Renal cortical epithelial cell (primary cell): ENCODE measurements at regions not wholly inside any gene's neighbourhood (a gene's known extent, or its start where the extent isn't known, plus 50 kb on each side); places are given as distances from the start of the nearest gene placed in this dataset.
A peak's percentile ranks its signal among the peaks of the same experiment; 100 is the strongest.

ENCODE experiments used
- DNase-seq: peaks from one replicate; pipeline ENCODE4 v3.0.0-alpha.2; 2011; ENCODE audit warnings: low read depth

DNA sequence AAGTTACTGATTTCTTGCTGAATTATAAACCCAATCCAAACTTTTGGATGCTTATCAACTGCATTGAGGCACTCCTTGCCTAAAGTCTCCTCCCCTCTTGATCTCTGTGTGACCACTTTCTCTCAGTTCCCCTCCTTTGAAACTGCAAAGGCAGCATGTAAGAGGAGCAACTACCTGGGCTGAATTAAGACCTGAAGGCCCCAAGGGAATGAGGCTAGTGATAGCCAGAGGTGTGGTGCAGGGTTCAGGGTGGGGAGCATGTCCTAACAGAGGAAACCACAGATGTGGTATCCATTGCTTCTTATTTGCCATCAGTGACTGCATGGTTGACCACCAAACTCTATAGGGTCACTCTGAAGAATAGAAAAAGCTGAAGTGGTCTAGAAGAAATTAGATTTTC, 557.9 kb downstream of the TNS1 start:
- no peak for DNase-seq

DNA sequence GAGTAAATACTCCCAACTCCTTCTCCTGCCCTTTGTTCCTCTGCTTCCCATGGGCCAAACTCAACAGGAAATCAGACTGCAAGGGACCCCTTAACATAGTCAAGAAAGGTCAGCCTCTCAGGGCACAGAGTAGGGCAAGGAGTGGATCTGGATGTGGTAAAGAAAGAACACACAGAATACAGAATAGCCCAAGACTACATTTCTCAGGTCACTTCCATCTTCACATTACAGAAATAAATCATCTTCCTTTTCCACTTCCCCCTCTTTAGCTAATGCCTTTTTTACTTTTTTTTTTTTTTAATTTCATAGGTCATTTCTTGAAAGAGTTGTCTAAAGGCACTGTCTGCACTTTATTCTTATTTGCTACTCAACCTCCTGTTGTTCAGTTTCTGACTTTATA, 558.3 kb downstream of the TNS1 start:
- no peak for DNase-seq

DNA sequence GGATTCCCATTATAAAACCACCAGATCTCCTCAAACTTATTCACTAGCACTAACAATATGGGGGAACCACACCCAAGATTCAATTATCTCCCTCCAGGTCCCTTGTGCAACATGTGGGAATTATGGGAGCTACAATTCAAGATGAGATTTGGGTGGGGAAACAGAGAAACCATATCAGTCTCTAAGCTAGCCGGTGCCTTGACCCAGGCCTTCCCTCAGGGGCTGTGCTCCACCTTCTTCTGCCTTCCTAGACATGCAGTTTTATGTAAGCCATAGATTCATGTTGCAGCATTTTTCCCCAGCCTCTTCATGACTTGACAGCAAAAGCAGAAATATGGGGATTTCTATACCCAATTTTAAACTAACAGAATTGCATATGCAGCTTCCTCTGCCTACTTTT, 559.2 kb downstream of the TNS1 start:
- DNase-seq, result no peak

DNA sequence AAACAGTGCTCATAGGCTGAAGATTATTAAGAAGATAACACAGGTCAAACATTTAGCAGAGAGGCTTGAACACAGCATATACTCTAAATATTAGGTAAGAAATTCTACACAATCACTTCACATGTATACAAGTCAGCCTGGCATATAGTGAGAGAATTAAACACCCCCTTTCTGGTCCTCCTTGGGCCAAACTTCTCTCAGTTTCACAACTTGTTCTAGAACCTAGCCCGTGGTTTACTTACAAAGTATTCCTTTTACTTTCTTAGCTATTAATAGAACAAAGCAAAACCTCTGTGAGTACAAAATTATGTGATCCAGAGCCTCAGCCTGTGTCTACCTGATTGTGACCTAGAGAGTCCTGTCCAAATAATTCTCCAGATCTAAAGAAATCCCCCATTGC, 562.8 kb downstream of the TNS1 start:
- peak; percentile 33 for DNase-seq

DNA sequence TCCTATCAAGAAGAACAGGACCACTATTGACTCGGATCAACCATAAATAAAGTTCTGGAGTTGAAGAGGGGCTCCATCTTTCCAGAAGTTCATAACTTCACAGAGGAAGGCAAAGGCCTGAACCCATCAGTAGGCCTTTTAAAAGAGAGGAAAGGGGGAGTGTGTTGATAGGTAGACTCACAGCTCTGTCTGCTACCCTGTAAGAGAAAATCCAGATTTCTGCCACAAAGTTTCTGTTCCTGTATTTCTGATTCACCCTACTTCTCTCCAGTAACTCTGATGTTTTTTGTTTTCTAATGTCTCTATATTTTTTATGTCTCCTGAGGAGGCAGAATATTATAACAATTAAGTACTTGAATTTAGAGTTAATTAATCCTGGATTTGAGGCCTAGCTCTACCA, 564.0 kb downstream of the TNS1 start:
- DNase-seq, result no peak

DNA sequence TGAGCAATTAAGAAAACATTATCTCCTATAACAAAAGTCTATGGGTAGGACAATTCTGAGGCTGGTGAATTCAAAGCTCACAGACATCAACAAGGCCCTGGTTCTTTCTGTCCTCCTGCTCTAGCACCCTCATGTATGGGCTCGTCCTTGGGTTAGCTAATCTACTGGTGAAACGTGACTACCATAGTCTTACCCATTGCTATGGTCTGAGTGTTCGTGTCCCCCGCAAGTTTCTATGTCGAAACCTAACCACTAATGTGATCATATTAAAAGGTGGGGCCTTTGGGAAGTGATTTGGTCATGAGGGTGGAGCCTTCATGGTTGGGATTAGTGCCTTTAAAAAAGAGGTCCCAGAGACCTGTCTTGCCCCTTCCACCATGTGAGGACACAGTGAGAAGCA, 564.7 kb downstream of the TNS1 start:
- DNase-seq, result no peak

DNA sequence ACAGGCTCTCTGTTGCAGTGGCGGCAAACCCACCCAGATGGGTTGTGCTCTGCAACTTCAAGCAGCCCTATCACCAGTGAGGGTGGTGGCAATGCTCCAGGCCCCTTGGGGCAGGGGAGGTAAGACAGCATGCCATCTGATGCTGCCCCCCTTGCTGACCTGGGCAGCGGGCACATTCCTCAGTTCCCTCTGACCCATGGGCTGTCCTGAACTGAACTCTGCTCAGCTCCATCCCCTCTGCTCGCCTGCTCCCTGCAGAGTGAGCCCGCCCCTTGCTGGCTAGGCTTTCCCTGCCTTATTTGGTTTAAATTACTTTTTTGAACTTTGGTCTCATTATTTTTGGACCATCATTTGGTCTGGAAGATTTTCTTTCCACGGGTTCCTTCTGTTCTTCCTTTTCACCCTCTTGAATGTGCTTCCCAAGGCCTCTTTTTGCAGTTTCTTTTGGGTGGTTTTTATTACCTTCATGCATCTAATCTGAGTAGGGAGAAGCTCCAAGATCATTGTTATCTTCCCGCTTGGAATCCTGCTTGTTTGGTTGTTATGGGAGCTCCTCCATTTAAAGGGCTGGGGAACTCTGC, 565.4 kb downstream of the TNS1 start:
- DNase-seq, result no peak

DNA sequence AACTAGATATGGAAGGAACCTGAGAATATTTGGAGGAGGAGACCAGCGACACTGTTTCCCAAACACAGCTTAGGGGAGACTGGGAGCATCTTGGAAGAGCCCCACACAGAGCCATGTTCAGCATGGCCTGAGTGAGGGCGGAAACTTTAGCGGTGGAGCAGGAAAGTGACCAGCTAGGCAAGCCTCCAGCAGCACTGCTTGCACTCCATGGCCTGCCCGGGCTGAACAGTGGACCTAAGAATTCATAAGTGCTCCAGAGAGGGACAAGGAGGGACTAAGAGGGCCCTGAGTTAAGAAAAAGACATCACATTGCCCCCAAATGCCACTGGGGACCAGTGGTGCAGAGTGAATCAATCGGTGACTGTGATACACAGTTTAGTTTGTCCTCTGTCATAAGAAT, 566.4 kb downstream of the TNS1 start:
- DNase-seq, result no peak

DNA sequence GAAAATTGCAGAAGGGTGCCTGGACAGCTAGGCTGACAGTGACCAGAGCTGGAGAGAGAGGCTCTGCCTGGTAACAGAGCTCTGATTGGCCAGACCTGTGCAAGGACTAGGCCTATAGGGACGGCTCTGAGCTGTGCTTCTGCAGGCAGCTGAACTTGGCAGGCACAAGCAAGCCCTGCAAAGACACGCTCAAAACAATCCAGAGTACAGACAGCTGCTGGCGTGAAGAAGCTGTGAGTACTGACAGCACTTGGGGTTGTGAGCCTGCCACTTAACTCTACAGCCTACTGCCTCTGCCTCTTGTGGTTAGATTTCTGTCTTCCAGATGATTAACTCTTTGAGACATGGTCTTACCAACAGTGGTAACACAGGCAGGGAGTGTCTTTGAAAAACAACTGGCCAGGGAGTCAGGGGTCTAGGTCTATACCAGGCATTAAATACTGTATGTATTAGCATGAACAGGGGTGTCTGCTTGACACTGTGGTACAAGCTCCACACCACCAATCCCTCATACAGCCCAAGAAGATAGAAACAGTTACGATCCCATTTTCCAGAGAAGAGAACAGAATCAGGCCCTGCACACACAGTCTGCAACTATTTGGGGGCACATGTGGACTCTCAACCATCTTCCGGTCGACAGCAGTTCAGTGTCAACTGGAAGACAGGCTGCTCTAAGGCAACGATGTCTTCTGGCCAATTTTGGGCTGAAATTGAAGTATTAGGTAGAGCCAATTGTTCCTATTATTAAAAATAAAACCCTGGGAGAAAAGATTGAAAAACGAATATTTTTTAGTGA, 568.4 kb downstream of the TNS1 start:
- DNase-seq, result peak; percentile 95

DNA sequence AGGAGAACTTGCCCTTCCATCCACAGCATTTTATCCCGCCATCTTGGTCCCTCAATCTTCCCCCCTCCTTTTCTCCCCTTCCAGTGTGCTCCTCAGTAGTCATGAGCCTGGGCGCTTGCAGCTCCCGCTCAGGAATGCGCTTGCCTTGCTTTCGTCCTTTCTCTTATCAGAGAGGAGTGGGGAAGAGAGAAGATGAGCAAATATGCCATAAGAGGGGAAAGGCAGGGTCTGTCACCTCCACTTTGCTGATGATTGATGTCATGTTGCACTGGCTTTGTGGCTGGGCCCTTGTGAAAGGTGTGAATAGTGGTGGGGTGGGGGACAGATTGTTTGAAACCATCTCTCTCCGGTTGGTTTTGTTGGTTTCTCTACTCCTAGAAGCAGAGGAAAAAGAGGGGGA, 569.3 kb downstream of the TNS1 start:
- DNase-seq, result no peak

DNA sequence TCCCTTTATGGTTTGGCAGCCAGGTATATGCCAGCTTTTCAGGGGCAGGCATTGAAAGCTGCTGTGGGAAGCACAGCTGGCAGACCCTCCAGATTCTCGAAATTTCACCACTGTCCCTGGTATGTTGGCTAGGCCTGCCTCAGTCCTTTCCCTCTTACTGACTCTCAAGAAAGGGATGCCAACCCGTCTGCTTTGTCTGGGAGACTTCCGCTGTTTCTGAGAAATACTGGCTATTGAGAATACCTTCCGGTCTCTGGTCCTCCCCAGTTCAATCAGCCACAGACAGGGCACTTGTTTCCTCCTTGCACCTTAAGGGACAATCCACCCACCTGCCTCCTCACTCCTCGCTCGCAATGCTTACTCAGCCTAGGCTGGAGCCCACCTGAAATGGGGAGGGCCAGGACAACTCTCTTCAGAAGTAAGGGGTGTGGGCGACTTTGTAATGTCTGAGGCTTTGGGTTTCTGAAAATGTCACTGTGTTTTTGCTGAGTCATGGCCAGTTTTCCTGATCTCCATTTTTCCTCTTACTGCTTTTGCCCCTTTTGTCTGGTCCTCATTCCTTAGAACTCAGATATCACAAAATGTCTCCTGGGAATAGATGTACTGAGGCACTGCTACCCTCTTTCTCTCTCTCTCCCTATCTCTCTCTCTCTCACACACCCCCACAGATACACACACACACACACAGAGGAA, 571.1 kb downstream of the TNS1 start:
- no peak for DNase-seq

DNA sequence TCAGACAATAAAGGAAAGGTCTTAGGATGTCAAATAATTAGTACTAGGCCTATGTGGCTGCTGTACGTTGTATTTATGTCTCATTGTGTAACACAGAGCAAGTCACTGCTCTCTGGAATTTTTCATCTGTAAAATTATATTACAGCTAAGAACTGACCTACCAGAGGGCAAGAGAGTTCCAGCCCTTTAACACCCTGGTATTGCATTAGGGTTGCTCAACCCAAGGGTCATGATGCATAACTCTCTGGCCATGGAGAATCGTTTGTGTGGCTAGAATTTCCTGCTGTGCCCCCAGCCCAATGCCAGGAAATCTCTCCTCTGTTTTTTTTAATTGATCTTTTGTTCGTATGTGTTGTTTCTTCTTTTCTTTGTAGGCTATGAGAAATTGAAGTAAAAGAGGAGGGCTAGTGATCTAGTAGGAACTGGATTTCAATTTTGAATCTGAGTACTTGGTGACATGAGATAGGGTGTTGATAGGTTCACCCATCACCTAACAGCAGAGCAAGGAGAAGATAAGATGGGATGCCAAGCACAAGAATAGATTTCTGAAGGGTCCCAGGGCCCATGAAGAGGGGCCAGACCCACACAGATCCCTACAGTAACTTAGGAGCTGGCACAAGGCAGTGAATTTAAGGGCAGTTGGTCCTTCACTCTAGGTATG, 571.2 kb upstream of the TNP1 start:
- DNase-seq, result peak; percentile 64

DNA sequence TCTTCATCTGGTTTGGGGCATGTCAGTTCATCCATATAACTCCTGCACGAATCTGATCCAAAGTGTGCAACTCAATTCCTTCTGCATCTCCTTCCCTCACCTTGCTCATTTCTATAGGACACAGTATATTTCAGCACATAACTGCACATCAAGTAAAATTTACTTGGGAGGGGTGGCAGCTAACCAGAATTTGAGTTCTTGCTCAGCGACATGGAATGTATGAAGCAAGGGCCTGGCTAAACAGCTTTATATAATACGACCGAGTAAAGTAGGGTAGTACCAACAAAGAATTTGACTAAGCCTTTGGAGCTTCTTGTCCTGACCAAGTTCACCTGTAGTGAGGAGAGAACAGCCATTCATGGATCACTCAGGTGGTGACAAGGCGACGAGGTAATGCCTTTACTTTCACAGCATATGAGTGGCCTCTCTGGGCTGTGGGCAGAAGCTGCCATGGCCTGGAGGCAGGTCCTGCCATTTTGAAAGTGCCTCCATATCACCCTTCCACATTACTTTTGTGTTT, 570.2 kb upstream of the TNP1 start:
- no peak for DNase-seq

DNA sequence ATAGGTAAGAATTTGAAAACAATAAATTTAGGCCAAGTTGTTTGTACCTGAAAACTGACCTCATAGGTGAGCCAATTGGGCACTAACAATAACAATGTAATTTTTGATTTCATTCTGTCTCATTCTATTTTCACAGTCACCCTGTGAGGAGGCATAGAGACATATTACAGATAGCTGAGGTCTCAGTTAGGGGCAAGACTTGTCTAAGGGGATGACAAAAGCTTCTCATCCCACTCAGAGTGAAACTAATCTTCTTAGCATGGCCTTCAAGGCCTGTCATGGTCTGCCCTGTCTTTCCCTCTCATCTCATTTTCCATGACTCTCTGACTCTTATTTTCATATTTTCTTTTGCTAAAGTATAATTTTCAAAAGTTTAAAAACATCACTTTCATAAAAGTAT, 562.0 kb upstream of the TNP1 start:
- no peak for DNase-seq

DNA sequence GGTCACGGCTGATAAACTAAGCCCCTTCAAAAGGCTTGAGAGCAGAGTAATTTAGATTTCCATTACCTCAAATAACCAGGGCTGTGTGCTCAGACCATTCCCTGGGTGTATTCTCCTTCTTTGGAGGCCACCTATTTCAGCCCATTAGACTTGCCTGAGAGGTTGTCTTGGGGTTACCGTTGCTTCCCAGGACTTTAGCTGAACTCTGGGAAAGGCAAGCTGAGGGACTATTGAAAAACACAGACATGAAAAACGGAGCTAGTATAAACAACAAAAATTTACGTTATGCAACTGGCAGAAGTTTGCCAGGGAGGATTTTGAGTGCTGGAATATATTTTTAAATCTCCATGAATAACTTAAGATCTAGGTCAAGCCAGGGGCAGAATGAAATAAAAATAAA, 561.0 kb upstream of the TNP1 start:
- DNase-seq, result no peak

DNA sequence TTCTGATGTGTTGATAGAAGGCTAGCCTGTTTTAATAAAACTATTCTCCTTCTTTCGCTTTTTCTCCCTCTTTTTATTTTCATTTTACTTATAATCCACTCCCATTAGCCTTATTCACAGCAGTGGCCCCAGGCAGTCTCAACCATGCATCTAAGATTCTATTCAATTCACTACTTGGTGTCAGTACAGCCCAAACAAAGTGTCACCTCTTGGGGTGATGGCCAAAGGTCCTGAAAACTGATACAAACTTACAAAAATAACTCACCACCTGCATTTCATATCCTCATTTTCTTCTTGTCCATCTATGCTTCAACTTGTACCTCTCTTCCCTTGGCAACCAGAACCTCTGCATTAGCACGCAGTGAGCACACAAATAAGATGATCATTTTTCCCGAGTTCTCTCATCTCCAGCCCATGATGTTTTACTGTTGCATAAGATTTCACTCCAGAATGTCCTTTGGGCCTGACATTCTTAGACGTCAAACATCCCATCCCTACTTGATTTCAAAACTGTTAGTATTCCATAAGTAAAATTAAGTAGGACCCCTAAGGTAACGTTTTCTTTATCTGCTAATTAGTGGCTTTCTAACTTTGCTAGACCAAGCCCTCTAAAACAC, 559.3 kb upstream of the TNP1 start:
- no peak for DNase-seq

DNA sequence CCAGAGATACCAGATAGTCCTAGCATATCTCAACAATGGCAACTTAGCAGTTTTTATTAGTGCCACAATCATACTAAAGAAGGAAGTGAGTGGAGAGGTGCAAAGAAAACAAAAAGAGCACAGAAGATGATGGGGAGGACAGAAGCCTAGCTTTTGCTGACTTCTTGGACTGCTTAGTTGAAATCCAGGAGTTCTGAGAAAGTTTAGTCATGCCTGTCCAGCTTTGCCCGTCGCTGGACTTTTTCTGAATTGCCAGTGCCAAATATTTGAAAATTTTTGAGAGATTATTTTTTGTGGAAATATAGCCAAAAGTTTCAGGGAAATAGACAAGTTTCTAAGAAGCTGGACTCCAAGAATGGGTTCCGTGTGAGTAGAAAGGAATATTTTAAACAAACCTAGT, 558.7 kb upstream of the TNP1 start:
- DNase-seq, result no peak

DNA sequence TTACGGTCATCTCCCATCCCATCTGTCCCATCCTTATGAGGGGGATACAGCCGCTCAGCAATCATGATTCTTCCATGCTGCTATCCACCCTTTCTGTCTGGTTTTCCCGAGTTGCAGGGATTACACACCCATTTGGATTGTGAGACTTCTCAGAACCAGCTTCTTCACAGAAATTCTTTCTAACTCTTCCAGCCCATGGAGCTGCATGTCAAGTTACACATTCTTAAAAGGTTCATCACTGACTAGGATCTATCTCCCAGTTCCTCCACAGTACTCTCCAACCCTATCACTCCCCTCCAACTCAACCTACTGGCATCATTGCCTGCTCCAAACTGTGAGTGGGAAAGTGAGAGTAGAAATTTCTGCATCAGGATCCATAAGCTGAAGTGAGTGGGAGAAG, 558.2 kb upstream of the TNP1 start:
- no peak for DNase-seq

DNA sequence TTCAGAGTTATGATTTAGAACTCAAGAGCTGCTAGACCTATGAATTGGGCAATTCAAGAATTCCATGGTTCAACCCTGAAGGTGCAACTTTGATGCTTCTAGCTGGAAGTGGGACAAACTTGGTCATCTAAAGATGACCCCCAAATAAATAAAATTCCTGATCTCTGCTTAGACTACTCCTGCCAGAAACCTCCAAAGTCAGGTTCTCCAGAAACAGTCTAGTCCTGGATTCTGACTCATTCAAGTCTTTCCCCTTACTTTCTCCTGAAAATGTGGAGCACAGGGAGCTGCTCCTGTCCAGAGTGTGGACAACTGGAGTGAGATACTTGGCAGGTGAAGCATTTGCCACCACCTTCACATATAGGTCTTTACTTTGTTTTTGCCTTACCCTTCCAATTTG, 557.7 kb upstream of the TNP1 start:
- no peak for DNase-seq

DNA sequence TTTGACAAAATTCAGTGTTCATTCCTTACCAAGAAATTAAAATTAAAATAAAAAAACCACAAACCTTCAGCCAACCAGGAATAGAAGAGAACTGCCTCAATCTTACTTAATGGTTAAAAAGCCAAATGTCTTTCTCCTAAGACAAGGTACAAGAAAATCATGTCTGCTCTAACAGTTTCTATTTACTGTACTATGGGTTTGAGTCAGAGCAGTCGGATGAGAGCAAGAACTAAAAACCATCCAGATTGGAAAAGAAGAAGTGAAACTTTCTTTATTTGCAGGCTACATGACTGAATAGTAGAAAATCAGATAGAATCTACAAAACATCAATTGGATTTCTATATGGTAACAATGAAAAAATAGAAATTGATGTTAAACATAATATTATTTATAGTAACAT, 555.5 kb upstream of the TNP1 start:
- DNase-seq, result no peak

DNA sequence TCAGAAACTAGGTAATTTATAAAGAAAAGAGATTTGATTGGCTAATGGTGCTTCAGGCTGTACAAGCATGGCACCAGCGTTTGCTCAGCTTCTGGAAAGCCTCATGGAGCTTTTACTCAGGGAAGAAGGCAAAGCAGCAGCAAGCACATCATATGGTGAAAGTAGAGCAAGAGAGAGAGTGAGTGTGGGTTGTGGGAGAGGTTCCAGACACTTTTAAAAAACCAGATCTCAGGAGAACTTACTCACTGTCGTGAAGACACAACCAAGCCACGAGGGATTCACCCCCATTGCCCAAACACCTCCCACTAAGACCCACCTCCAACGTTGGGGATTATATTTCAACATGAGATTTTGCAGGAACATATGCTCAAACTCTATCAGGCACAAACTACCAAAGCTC, 554.6 kb upstream of the TNP1 start:
- DNase-seq, result no peak

DNA sequence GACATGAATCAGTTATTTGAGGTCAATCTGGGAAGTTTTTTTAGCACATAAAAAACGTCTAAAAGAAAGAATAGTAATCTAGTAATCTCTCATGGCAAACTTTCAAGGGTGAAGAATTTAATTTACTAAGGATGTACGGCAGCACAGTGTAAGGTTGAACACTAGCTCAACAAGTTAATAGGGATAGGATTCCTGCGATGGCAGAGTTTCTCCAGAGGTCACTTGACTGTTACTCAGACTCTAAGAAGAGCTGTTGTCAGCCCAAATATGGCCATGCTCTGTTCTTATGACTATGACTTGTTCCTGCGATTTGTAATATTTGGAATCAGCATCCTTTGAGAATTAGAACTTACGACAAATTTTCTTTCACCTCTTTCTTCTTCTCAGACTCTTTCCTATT, 553.3 kb upstream of the TNP1 start:
- peak; percentile 32 for DNase-seq
